Spleen (tissue), 11 donors: ENCODE measurements at regions not wholly inside any gene's neighbourhood (a gene's known extent, or its start where the extent isn't known, plus 50 kb on each side); places are given as distances from the start of the nearest gene placed in this dataset.

ENCODE experiments used
- DNase-seq: peaks from one replicate; pipeline ENCODE4 v3.0.0-alpha.2; 2020
- H3K27ac ChIP-seq, 8 donors: fragments of 200-600 bp; sonication (generic) in 7 of 8; 1 replicate in 4 of 8; 2 replicates in 4 of 8; pipeline versions ENCODE4 v1.5.0 to v1.8.0; 2016 to 2021; ENCODE audit warnings: inconsistent platforms in 4 of 8, mild to moderate bottlenecking in 4 of 8, moderate library complexity in 1 of 8
- H3K27me3 ChIP-seq, 7 donors: fragments of 200-600 bp; sonication (generic) in 6 of 7; replicated peaks in 1 of 7; 1 replicate in 4 of 7; 2 replicates in 3 of 7; pipeline versions ENCODE4 v1.5.0 to v1.8.0; 2016 to 2021; ENCODE audit warnings: inconsistent platforms in 3 of 7, mild to moderate bottlenecking in 1 of 7
- H3K36me3 ChIP-seq, 6 donors: fragments of 200-600 bp; sonication (generic) in 5 of 6; 1 replicate in 4 of 6; 2 replicates in 2 of 6; pipeline versions ENCODE4 v1.5.0 to v1.8.0; 2016 to 2021; ENCODE audit warnings: inconsistent platforms in 2 of 6
- H3K4me1 ChIP-seq, 6 donors: fragments of 200-600 bp; sonication (generic) in 5 of 6; 1 replicate in 3 of 6; 2 replicates in 3 of 6; pipeline versions ENCODE4 v1.5.0 to v1.8.0; 2016 to 2021; ENCODE audit warnings: inconsistent platforms in 3 of 6
- H3K4me3 ChIP-seq, 8 donors: fragments of 200-600 bp; sonication (generic) in 7 of 8; 1 replicate in 4 of 8; 2 replicates in 4 of 8; pipeline versions ENCODE4 v1.5.0 to v1.8.0; 2016 to 2021; ENCODE audit warnings: inconsistent platforms in 4 of 8, mild to moderate bottlenecking in 4 of 8, moderate library complexity in 2 of 8
- H3K9me3 ChIP-seq, 8 donors: fragments of 200-600 bp; sonication (generic) in 7 of 8; 1 replicate in 4 of 8; 2 replicates in 4 of 8; pipeline versions ENCODE4 v1.5.0 to v1.8.0; 2016 to 2021; ENCODE audit warnings: inconsistent platforms in 4 of 8
- POLR2A ChIP-seq, 3 donors: fragments of 450-650 bp; IDR thresholded peaks; one replicate each; pipeline ENCODE4 v1.5.1; 2017; ENCODE audit warnings: antibody characterized with exemption in 3 of 3, mild to moderate bottlenecking in 1 of 3
- POLR2AphosphoS5 ChIP-seq, 3 donors: sonication (generic); formaldehyde crosslinking; IDR thresholded peaks; one replicate each; pipeline ENCODE4 v1.5.1; 2017; ENCODE audit warnings: antibody characterized with exemption in 3 of 3
- WGBS, 5 donors: extraction: QIAGEN DNeasy Blood & Tissue Kit in 3 of 5; methylation state at CpG; one replicate each; pipeline versions ENCODE4 v1.1.5 to v1.1.7; 2013 to 2018; 5-methylcytosine and 5-hydroxymethylcytosine counted together
- intact Hi-C: fragments of 100-400 bp; cut with DNase I; formaldehyde crosslinking; loops from one replicate; pipeline ENCODE4 v1.15.0; 2023; ENCODE audit warnings: low total_unique reads
- TF ChIP-seq, protein P1 (sequence below), 11 experiments: fragments of 200-600 bp in 7 of 11; fragments of 450-650 bp in 4 of 11; sonication (generic) in 4 of 11; IDR thresholded peaks in 8 of 11; conservative IDR thresholded peaks in 3 of 11; 1 replicate in 7 of 11; 2 replicates in 4 of 11; pipeline versions ENCODE4 v1.4.0 to v1.8.0; 2016 to 2021; ENCODE audit warnings: antibody characterized with exemption in 11 of 11, inconsistent platforms in 4 of 11, mild to moderate bottlenecking in 1 of 11
- donor health status: healthy with polysubstance abuse.
- donor health status: DM: no; HTN: no; CAD: no; lungs with moderate emphysema.
- donor health status: DM: no; HTN: no; CAD: no.
- donor health status: Bipolar disorder and iron deficiency.
- donor health status: healthy.
- donor health status: DM: no; HTN: no; CAD: no.
- donor health status: DM: yes; HTN: yes; CAD: no.

DNA sequence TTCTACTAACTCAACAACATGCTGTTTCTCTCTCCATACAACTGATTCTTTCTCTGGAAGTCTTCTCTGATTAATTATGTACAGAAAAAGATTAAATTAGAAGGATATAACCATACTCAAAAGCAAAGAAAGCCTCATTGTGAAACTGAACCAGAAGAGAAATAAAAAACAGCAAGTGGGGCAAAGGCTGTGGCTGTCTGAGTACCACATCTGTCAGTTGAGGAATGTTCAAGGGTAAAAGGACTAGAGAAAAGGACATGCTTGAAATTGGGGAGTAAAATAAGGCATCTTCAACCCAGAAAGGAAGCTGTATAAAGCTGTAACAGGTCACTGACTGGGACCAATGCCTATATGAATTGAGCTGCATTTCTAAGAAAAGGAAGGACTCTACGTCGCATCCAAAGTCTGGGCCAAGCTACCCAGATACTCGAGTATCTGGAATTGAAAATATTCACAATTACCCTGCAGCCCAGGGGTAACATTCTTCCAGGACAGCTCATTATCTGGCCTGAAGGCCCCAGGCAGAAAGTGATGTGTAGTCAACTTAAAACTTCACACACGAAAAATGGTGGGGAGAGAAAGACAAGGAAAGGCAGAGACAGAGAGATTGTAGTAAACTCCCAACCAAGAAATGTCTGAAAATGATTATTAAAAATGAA lies 356.0 kb upstream of the GALNT5 start:
- no peaks in the 10 kb centered on the region for H3K4me1 ChIP-seq
- no peak overlapping the region for H3K4me3 ChIP-seq
- H3K9me3 ChIP-seq = no peaks in the 10 kb centered on the region
- no peaks in the 10 kb centered on the region for H3K27me3 ChIP-seq
- WGBS, 5 donors = 71 to 88% (median 74%) methylated on average over 4 of the region's 4 CpGs
- TF ChIP-seq, protein P1, sequence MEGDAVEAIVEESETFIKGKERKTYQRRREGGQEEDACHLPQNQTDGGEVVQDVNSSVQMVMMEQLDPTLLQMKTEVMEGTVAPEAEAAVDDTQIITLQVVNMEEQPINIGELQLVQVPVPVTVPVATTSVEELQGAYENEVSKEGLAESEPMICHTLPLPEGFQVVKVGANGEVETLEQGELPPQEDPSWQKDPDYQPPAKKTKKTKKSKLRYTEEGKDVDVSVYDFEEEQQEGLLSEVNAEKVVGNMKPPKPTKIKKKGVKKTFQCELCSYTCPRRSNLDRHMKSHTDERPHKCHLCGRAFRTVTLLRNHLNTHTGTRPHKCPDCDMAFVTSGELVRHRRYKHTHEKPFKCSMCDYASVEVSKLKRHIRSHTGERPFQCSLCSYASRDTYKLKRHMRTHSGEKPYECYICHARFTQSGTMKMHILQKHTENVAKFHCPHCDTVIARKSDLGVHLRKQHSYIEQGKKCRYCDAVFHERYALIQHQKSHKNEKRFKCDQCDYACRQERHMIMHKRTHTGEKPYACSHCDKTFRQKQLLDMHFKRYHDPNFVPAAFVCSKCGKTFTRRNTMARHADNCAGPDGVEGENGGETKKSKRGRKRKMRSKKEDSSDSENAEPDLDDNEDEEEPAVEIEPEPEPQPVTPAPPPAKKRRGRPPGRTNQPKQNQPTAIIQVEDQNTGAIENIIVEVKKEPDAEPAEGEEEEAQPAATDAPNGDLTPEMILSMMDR (IDR thresholded peaks at IDR 0.05 in 8 of 11, conservative IDR thresholded peaks at IDR 0.05 in 3 of 11) = no peak
- TF ChIP-seq POLR2A (IDR thresholded peaks at IDR 0.05) = no peak
- no peak for TF ChIP-seq POLR2AphosphoS5 (IDR thresholded peaks at IDR 0.05)
- H3K27ac ChIP-seq = no peak overlapping the region
- H3K36me3 ChIP-seq = no peaks in the 10 kb centered on the region
- DNase-seq = no peak
- intact Hi-C loops = no loop called here

DNA sequence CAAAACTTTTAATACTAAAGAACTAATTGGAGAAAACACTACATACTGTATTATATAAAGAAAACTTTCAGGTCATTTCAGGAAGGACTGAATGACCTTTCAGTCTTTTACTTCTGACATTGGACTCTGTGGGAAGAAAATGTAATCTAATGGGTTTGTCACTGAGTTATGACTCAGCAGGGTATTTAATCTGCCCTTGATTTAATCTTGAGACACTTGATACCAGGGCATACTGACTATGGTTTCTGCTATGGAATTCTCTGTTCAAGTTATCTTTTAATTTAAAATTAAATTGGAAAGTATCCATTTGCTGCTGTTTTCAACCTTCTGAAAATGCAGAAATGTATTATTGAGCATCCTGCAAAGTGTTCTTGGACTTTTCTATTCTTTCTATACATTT lies 354.2 kb upstream of the GALNT5 start:
- Histone ChIP-seq H3K27ac (no peak overlapping the region), H3K27me3 (no peaks in the 10 kb centered on the region), H3K4me1 (no peaks in the 10 kb centered on the region), H3K9me3 (no peaks in the 10 kb centered on the region), H3K36me3 (no peaks in the 10 kb centered on the region), H3K4me3 (no peak overlapping the region)
- no peak for DNase-seq
- TF ChIP-seq POLR2A (IDR thresholded peaks at IDR 0.05) (no peak), POLR2AphosphoS5 (IDR thresholded peaks at IDR 0.05) (no peak)
- TF ChIP-seq, protein P1 (IDR thresholded peaks at IDR 0.05 in 8 of 11, conservative IDR thresholded peaks at IDR 0.05 in 3 of 11) = no peak
- intact Hi-C loops = no loop called here

DNA sequence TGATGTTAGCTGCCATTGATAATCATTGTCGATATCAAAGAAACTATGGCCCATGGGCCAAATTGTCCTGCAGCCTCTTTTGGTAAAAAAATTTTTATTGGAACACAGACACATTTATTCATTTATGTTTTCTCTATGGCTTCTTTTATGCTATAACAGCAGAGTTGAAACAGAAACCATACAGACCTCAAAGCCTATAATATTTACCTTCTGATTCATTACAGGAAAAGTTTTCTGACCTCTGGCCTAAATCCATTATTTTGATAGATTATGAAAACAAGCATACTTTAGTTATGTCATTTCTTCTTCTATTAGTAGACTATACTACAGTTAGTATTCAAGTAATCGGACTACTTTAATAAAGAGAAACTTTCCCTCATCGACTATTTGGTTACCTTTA lies 349.7 kb upstream of the GALNT5 start:
- 53 to 59% (median 56%) methylated on average over 3 of the region's 3 CpGs for WGBS, 5 donors
- no peaks in the 10 kb centered on the region for H3K4me1 ChIP-seq
- intact Hi-C loops = no loop called here
- no peak for DNase-seq
- H3K9me3 ChIP-seq = no peaks in the 10 kb centered on the region
- no peaks in the 10 kb centered on the region for H3K27me3 ChIP-seq
- no peaks in the 10 kb centered on the region for H3K36me3 ChIP-seq
- no peak overlapping the region for H3K4me3 ChIP-seq
- no peak overlapping the region for H3K27ac ChIP-seq
- TF ChIP-seq POLR2AphosphoS5 (IDR thresholded peaks at IDR 0.05) = no peak
- TF ChIP-seq POLR2A (IDR thresholded peaks at IDR 0.05) = no peak
- TF ChIP-seq, protein P1 (IDR thresholded peaks at IDR 0.05 in 8 of 11, conservative IDR thresholded peaks at IDR 0.05 in 3 of 11) = no peak

DNA sequence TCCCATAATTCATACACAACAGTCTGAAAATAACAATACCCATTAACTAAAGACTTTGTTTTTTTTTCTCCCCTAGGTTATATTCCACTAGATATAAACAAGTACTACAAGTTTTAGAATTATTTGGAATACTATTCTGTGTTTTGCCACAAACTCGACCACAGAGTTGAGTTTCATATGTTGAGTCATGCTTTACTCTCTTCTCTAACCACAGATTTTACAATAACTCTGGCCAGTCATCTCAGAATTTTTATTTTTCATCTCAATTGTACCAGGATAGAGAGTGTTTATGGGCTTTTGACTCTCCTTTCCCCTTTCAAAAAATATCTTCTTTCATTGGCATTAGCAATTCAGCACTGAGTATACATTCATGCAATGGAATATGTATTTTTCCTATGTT lies 348.7 kb upstream of the GALNT5 start:
- Histone ChIP-seq H3K36me3 (no peaks in the 10 kb centered on the region), H3K9me3 (no peaks in the 10 kb centered on the region), H3K4me3 (no peak overlapping the region), H3K27me3 (no peaks in the 10 kb centered on the region), H3K27ac (no peak overlapping the region), H3K4me1 (no peaks in the 10 kb centered on the region)
- DNase-seq = no peak
- TF ChIP-seq POLR2A (IDR thresholded peaks at IDR 0.05) = no peak
- TF ChIP-seq POLR2AphosphoS5 (IDR thresholded peaks at IDR 0.05) = no peak
- TF ChIP-seq, protein P1 (IDR thresholded peaks at IDR 0.05 in 8 of 11, conservative IDR thresholded peaks at IDR 0.05 in 3 of 11) = no peak
- intact Hi-C loops = no loop called here
- WGBS, 5 donors = 17 to 28% (median 19%) methylated on average over 1 of the region's 1 CpG
